ENCODE measurements at regions not wholly inside any gene's neighbourhood (a gene's known extent, or its start where the extent isn't known, plus 50 kb on each side); places are given as distances from the start of the nearest gene placed in this dataset.

DNA sequence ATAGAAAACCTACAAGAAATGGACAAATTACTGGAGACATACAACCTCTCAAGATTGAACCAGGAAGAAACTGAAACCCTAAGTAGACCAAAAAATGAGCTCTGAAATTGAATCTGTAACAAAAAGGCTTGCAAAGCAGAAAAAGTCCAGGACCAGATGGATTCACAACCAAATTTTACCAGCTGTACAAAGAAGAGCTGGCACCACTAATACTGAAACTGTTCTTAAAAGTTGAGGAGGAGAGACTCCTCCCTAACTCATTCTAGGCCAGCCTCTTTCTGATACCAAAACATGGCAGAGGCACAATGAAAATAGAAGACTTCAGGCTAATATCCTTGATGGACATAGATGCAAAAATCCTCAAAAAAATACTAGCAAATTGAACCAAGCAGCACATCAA, 542.3 kb downstream of the CYLC2 start:
- H3K4me2 ChIP-seq: no peak overlapping the region
- no peak for DNase-seq
- intact Hi-C loops (cut with micrococcal nuclease; ENCODE audit: unreplicated experiment): no loop called here
- H3F3A ChIP-seq (ENCODE audit: insufficient read depth, low read depth): no peaks in the 10 kb centered on the region
- no peak overlapping the region for H3K27ac ChIP-seq
- ChIA-PET POLR2A (ENCODE audit: unreplicated experiment) (no interaction called here), CTCF (no interaction called here)
- H3K79me2 ChIP-seq (ENCODE audit: low read depth): no peaks in the 10 kb centered on the region
- no peak overlapping the region for H2AFZ ChIP-seq
- H3K9me3 ChIP-seq (ENCODE audit: insufficient read depth, low read depth): no peaks in the 10 kb centered on the region
- H3K9me2 ChIP-seq (ENCODE audit: insufficient read depth): no peaks in the 10 kb centered on the region
- no TSS peak for BruUV-seq (replicated peaks)
- H4K20me1 ChIP-seq (ENCODE audit: insufficient read depth): no peaks in the 10 kb centered on the region
- H3K4me1 ChIP-seq (replicated peaks; ENCODE audit: insufficient read depth): no peaks in the 10 kb centered on the region
- H3K27me3 ChIP-seq (ENCODE audit: insufficient read depth, low read depth): no peaks in the 10 kb centered on the region
- TF ChIP-seq EZH2 (IDR thresholded peaks at IDR 0.05; ENCODE audit: low read depth): no peak
- no peak for TF ChIP-seq CTCF (conservative IDR thresholded peaks at IDR 0.05)
- H3K4me3 ChIP-seq: no peak overlapping the region
- H3K36me3 ChIP-seq (ENCODE audit: low read depth): no peaks in the 10 kb centered on the region

- no peak overlapping the region for H3K4me2 ChIP-seq
- POLR2A ChIA-PET (ENCODE audit: unreplicated experiment): interaction anchor here (0.6 kb wide), 1 partner anchor 51 kb away, joined by 6 read pairs; no protein-coding TSS in a partner anchor
Observed at GRCh38 chr9:103545260-103545659, 548.8 kb upstream of the SMC2 start.

GRCh38 chr9:103552712-103553111, 541.4 kb upstream of the SMC2 start:
- BruUV-seq (replicated peaks): no TSS peak
- no peak overlapping the region for H2AFZ ChIP-seq
- H3K36me3 ChIP-seq (ENCODE audit: low read depth): no peaks in the 10 kb centered on the region
- intact Hi-C loops (cut with micrococcal nuclease; ENCODE audit: unreplicated experiment): no loop called here
- no peaks in the 10 kb centered on the region for H4K20me1 ChIP-seq (ENCODE audit: insufficient read depth)
- H3K27me3 ChIP-seq (ENCODE audit: insufficient read depth, low read depth): no peaks in the 10 kb centered on the region
- POLR2A ChIA-PET (ENCODE audit: unreplicated experiment): no interaction called here
- DNase-seq: no peak
- TF ChIP-seq CTCF (conservative IDR thresholded peaks at IDR 0.05) (no peak), EZH2 (IDR thresholded peaks at IDR 0.05; ENCODE audit: low read depth) (no peak)
- H3K9me2 ChIP-seq (ENCODE audit: insufficient read depth): peaks cover 3% of the 10 kb centered on the region; the same call in 1 of the 2 replicates
- no peaks in the 10 kb centered on the region for H3K79me2 ChIP-seq (ENCODE audit: low read depth)
- no peak overlapping the region for H3K4me2 ChIP-seq
- H3K27ac ChIP-seq: no peak overlapping the region
- CTCF ChIA-PET: no interaction called here
- H3F3A ChIP-seq (ENCODE audit: insufficient read depth, low read depth): no peaks in the 10 kb centered on the region
- no peaks in the 10 kb centered on the region for H3K9me3 ChIP-seq (ENCODE audit: insufficient read depth, low read depth)
- no peaks in the 10 kb centered on the region for H3K4me1 ChIP-seq (replicated peaks; ENCODE audit: insufficient read depth)
- H3K4me3 ChIP-seq: no peak overlapping the region

More at GRCh38 chr9:103545260-103545659, 548.8 kb upstream of the SMC2 start:
- H3K27ac ChIP-seq: no peak overlapping the region
- H3K4me1 ChIP-seq (replicated peaks; ENCODE audit: insufficient read depth): no peaks in the 10 kb centered on the region
- no peak for DNase-seq
- H3K9me3 ChIP-seq (ENCODE audit: insufficient read depth, low read depth): no peaks in the 10 kb centered on the region
- H4K20me1 ChIP-seq (ENCODE audit: insufficient read depth): no peaks in the 10 kb centered on the region; the same call in 1 of the 2 replicates
- H3K9me2 ChIP-seq (ENCODE audit: insufficient read depth): no peaks in the 10 kb centered on the region
- H3K36me3 ChIP-seq (ENCODE audit: low read depth): no peaks in the 10 kb centered on the region
- H3K4me3 ChIP-seq: no peak overlapping the region
- no peak overlapping the region for H2AFZ ChIP-seq
- H3F3A ChIP-seq (ENCODE audit: insufficient read depth, low read depth): no peaks in the 10 kb centered on the region
- no TSS peak for BruUV-seq (replicated peaks)
- TF ChIP-seq EZH2 (IDR thresholded peaks at IDR 0.05; ENCODE audit: low read depth) (no peak), CTCF (conservative IDR thresholded peaks at IDR 0.05) (no peak)
- intact Hi-C loops (cut with micrococcal nuclease; ENCODE audit: unreplicated experiment): no loop called here
- CTCF ChIA-PET: no interaction called here
- no peaks in the 10 kb centered on the region for H3K27me3 ChIP-seq (ENCODE audit: insufficient read depth, low read depth)
- H3K79me2 ChIP-seq (ENCODE audit: low read depth): no peaks in the 10 kb centered on the region

Data from PC-9 (cell line).